ENCODE measurements at regions not wholly inside any gene's neighbourhood (a gene's known extent, or its start where the extent isn't known, plus 50 kb on each side); places are given as distances from the start of the nearest gene placed in this dataset.

- TF ChIP-seq POLR2A (IDR thresholded peaks at IDR 0.05), result no peak
- TF ChIP-seq CTCF (IDR thresholded peaks at IDR 0.05), result no peak
Measured at GRCh38 chr1:200245473-200245872, 164.4 kb downstream of the ZNF281 start.

Data from right lobe of liver (tissue), 4 donors.